ENCODE measurements at regions not wholly inside any gene's neighbourhood (a gene's known extent, or its start where the extent isn't known, plus 50 kb on each side); places are given as distances from the start of the nearest gene placed in this dataset.

GRCh38 chr1:163981500-163982030 is 577.4 kb upstream of the PBX1 start:
- no peak for TF ChIP-seq TARDBP (IDR thresholded peaks at IDR 0.05; ENCODE audit: borderline replicate concordance)
- TF ChIP-seq POLR2AphosphoS2 (IDR thresholded peaks at IDR 0.05; ENCODE audit: low read depth, low read length): no peak
- TF ChIP-seq, protein P1, sequence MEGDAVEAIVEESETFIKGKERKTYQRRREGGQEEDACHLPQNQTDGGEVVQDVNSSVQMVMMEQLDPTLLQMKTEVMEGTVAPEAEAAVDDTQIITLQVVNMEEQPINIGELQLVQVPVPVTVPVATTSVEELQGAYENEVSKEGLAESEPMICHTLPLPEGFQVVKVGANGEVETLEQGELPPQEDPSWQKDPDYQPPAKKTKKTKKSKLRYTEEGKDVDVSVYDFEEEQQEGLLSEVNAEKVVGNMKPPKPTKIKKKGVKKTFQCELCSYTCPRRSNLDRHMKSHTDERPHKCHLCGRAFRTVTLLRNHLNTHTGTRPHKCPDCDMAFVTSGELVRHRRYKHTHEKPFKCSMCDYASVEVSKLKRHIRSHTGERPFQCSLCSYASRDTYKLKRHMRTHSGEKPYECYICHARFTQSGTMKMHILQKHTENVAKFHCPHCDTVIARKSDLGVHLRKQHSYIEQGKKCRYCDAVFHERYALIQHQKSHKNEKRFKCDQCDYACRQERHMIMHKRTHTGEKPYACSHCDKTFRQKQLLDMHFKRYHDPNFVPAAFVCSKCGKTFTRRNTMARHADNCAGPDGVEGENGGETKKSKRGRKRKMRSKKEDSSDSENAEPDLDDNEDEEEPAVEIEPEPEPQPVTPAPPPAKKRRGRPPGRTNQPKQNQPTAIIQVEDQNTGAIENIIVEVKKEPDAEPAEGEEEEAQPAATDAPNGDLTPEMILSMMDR (IDR thresholded peaks at IDR 0.05 in 2 of 3, conservative IDR thresholded peaks at IDR 0.05 in 1 of 3; ENCODE audit: control insufficient read depth in 2 of 3, extremely low read depth in 1 of 3, insufficient read depth in 1 of 3, low read depth in 3 of 3, low read length in 3 of 3): no peak
- TF ChIP-seq ATF2 (IDR thresholded peaks at IDR 0.05; ENCODE audit: low read length): no peak
- TF ChIP-seq CBX5 (IDR thresholded peaks at IDR 0.05; ENCODE audit: low read depth): no peak
- no peak for TF ChIP-seq KAT2A (conservative IDR thresholded peaks at IDR 0.05; ENCODE audit: control insufficient read depth, low read depth, low read length)
- TF ChIP-seq POLR2A (IDR thresholded peaks at IDR 0.05; ENCODE audit: low read depth, low read length): no peak
- no peak for TF ChIP-seq SIN3A (IDR thresholded peaks at IDR 0.05; ENCODE audit: low read depth, low read length)
- TF ChIP-seq SUZ12 (IDR thresholded peaks at IDR 0.05; ENCODE audit: unreplicated experiment): no peak
- TF ChIP-seq POLR2AphosphoS5 (IDR thresholded peaks at IDR 0.05; ENCODE audit: low read length): no peak
- TF ChIP-seq, protein P2, sequence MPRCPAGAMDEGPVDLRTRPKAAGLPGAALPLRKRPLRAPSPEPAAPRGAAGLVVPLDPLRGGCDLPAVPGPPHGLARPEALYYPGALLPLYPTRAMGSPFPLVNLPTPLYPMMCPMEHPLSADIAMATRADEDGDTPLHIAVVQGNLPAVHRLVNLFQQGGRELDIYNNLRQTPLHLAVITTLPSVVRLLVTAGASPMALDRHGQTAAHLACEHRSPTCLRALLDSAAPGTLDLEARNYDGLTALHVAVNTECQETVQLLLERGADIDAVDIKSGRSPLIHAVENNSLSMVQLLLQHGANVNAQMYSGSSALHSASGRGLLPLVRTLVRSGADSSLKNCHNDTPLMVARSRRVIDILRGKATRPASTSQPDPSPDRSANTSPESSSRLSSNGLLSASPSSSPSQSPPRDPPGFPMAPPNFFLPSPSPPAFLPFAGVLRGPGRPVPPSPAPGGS (IDR thresholded peaks at IDR 0.05; ENCODE audit: borderline replicate concordance, insufficient read depth, low read depth, low read length, poor library complexity, severe bottlenecking): no peak
